ENCODE measurements at regions not wholly inside any gene's neighbourhood (a gene's known extent, or its start where the extent isn't known, plus 50 kb on each side); places are given as distances from the start of the nearest gene placed in this dataset.

GRCh38 chr18:56172527-56172926 is 465.9 kb downstream of the TXNL1 start:
- in situ Hi-C loops (cut with MboI) (no loop called here), intact Hi-C loops (cut with micrococcal nuclease) (no loop called here)
- Histone ChIP-seq H3K4me1 (replicated peaks in 1 of 2; ENCODE audit: control insufficient read depth in 2 of 2, insufficient read depth in 2 of 2, low read length in 2 of 2) (no peaks in the 10 kb centered on the region), H3K9me3 (replicated peaks; ENCODE audit: control insufficient read depth, insufficient read depth, low read depth, low read length) (no peaks in the 10 kb centered on the region), H3K9me1 (ENCODE audit: control insufficient read depth, insufficient read depth, low read length) (no peaks in the 10 kb centered on the region), H2AFZ (ENCODE audit: low read depth, low read length) (no peak overlapping the region), H3K27ac (ENCODE audit: extremely low read depth, low read depth, low read length) (no peak overlapping the region), H3K79me2 (ENCODE audit: control insufficient read depth, insufficient read depth, low read length) (no peaks in the 10 kb centered on the region), H3K4me2 (ENCODE audit: insufficient read depth, low read length) (no peak overlapping the region), H3K27me3 (ENCODE audit: control insufficient read depth in 2 of 2, insufficient read depth in 2 of 2, low read length in 2 of 2) (no peaks in the 10 kb centered on the region), H4K20me1 (replicated peaks; ENCODE audit: control insufficient read depth, insufficient read depth, low read length) (no peaks in the 10 kb centered on the region), H3K9ac (ENCODE audit: insufficient read depth in 1 of 2, low read depth in 2 of 2, low read length in 2 of 2) (no peak overlapping the region), H3K4me3 (no peak overlapping the region), H3K36me3 (ENCODE audit: control insufficient read depth, insufficient read depth, low read length) (no peaks in the 10 kb centered on the region)
- no peak for TF ChIP-seq ZNF644 (tag; IDR thresholded peaks at IDR 0.05; ENCODE audit: low read depth)
- no peak for TF ChIP-seq ZSCAN32 (CRISPR knock-in tag; IDR thresholded peaks at IDR 0.05)
- TF ChIP-seq RAD21 (CRISPR knock-in tag; conservative IDR thresholded peaks at IDR 0.05 in 1 of 2, IDR thresholded peaks at IDR 0.05 in 1 of 2) = no peak
- TF ChIP-seq DIDO1 (tag; IDR thresholded peaks at IDR 0.05; ENCODE audit: low read depth) = no peak
- TF ChIP-seq ZNF197 (CRISPR knock-in tag; IDR thresholded peaks at IDR 0.05; ENCODE audit: low read depth) = no peak
- TF ChIP-seq ELK1 (CRISPR knock-in tag; IDR thresholded peaks at IDR 0.05) = no peak
- TF ChIP-seq RB1 (IDR thresholded peaks at IDR 0.05; ENCODE audit: low read depth) = no peak
- WGBS (ENCODE audit: insufficient coverage, low coverage, missing lambda C conversion rate) = 0% methylated on average over 2 of the region's 2 CpGs
- ATAC-seq = no peak
- BruUV-seq (replicated peaks) = no TSS peak
- CTCF ChIA-PET (ENCODE audit: low intra/inter-chr PET ratio) = no interaction called here
- DNase-seq (ENCODE audit: extremely low read depth in 1 of 4, low spot score in 3 of 4) = no peak
- POLR2A ChIA-PET = interaction anchor here (1.0 kb wide), 1 partner anchor 10 kb away, joined by 3 read pairs; no protein-coding TSS in a partner anchor
- FAIRE-seq = no peak
